ENCODE measurements at regions not wholly inside any gene's neighbourhood (a gene's known extent, or its start where the extent isn't known, plus 50 kb on each side); places are given as distances from the start of the nearest gene placed in this dataset.

DNA sequence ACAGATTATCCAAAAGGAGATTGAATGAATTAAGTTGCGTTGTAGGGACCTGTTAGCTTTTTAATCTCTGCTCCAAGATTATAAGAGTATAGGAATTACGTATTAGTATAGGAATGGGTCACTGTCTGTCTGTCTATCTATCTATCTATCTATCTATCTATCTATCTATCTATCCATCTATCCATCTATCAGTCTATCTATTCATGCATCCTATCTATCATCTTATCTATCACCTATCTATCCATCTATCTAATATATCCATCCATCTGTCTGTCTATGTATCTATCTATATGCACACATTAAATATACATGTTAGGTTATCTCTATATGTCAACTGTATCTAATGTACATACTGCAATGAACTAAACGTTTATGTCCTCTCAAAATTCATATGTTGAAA lies 255.8 kb downstream of the LPIN1 start:
- Histone ChIP-seq H3K36me3 (no peaks in the 10 kb centered on the region), H3K27ac (no peak overlapping the region), H3K9me3 (no peaks in the 10 kb centered on the region), H3K4me3 (replicated peaks in 1 of 3) (no peak overlapping the region), H3K4me1 (no peaks in the 10 kb centered on the region), H3K27me3 (no peaks in the 10 kb centered on the region)
- no peak for DNase-seq
- intact Hi-C loops (cut with DNase I) = no loop called here
- TF ChIP-seq, protein P1, sequence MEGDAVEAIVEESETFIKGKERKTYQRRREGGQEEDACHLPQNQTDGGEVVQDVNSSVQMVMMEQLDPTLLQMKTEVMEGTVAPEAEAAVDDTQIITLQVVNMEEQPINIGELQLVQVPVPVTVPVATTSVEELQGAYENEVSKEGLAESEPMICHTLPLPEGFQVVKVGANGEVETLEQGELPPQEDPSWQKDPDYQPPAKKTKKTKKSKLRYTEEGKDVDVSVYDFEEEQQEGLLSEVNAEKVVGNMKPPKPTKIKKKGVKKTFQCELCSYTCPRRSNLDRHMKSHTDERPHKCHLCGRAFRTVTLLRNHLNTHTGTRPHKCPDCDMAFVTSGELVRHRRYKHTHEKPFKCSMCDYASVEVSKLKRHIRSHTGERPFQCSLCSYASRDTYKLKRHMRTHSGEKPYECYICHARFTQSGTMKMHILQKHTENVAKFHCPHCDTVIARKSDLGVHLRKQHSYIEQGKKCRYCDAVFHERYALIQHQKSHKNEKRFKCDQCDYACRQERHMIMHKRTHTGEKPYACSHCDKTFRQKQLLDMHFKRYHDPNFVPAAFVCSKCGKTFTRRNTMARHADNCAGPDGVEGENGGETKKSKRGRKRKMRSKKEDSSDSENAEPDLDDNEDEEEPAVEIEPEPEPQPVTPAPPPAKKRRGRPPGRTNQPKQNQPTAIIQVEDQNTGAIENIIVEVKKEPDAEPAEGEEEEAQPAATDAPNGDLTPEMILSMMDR (IDR thresholded peaks at IDR 0.05) = no peak
- no peak for TF ChIP-seq POLR2A (IDR thresholded peaks at IDR 0.05)
- WGBS, 2 donors = 63 to 81% methylated on average over 3 of the region's 3 CpGs

DNA sequence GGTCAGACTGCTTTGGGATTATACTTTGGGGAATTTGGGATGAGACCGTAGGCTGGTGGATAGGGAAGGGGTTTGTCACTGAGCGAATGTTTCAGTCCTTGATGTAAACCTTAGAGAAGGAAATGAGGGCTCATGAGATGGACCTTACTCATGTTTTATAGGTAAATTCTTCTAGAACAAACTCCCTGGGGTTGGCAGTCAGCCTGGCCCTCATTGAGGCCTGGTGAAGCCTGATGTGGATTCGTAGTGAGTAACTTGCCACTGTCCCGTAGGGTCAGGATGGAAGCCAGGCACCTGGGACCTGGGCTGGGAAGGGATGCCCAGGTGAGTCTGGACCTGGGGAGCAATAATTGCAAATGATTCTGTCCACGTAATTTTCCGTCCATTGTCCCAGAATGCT lies 258.3 kb downstream of the LPIN1 start:
- Histone ChIP-seq H3K4me3 (replicated peaks in 1 of 3) (no peak overlapping the region), H3K36me3 (no peaks in the 10 kb centered on the region), H3K27ac (no peak overlapping the region), H3K9me3 (no peaks in the 10 kb centered on the region), H3K27me3 (no peaks in the 10 kb centered on the region), H3K4me1 (no peaks in the 10 kb centered on the region)
- TF ChIP-seq, protein P1 (IDR thresholded peaks at IDR 0.05) = no peak
- no peak for TF ChIP-seq POLR2A (IDR thresholded peaks at IDR 0.05)
- no peak for DNase-seq
- intact Hi-C loops (cut with DNase I) = no loop called here
- 92 to 97% methylated on average over 6 of the region's 6 CpGs for WGBS, 2 donors

DNA sequence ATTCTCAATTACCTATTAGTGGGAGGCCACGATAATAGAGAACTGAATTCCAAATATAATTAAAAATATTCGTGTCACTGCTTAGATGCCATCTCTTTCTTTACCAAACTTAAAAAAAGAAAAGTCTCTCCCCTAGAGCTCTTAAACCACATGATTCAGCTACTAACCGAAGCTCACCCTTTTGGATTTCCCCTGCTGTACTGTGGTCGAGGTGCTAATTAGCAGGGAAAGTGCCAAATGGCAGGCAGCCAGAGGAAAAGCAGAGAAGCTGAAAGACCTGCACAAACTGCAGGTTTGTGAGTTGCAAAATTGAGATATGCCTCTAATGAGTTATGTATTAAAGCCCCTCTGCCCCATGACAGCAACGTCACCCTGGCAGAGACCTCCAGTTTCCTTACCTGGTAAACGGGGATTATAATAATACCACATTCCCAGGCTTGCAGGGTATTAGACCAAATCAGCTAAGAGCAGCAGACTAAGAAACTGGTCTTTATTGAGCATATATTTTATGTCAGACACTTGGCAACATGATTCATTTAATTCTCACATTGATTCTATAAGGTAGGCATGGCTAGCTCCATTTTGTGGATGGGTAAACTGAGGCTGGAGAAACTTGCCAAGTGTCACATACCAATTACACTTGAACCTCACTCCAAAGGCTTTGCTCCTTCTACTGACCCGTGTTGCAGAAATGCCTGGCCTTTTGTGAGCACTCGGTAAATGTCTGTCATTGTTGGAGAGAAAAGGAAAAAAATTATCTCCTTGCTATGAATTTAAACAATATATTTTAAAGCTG lies 259.7 kb downstream of the LPIN1 start:
- Histone ChIP-seq H3K4me3 (replicated peaks in 1 of 3) (no peak overlapping the region), H3K27ac (no peak overlapping the region), H3K9me3 (no peaks in the 10 kb centered on the region), H3K27me3 (no peaks in the 10 kb centered on the region), H3K36me3 (no peaks in the 10 kb centered on the region), H3K4me1 (no peaks in the 10 kb centered on the region)
- intact Hi-C loops (cut with DNase I) = no loop called here
- WGBS, 2 donors = 63 to 65% methylated on average over 8 of the region's 8 CpGs
- TF ChIP-seq, protein P1 (IDR thresholded peaks at IDR 0.05) = no peak
- no peak for TF ChIP-seq POLR2A (IDR thresholded peaks at IDR 0.05)
- peak; percentile 14 to 37 for DNase-seq

DNA sequence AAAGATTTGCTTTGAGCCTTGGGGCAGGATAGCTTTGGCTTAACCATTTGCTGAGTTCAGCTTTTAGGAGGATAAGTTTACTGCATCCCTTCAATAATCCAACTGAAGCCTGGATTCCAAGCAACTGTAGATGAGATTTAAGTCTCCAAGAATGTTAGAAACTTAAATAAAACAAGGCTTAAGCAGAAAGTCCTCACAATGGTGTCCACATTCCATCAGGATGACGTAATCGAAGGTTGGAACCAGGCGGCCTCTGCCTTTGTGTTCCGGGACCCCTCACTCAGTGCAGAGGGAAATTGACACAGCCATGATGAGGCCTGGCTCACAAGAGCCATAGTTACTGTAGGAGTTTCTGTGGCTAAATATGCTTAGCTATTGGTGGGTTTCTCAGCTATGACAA lies 260.4 kb downstream of the LPIN1 start:
- no peak for TF ChIP-seq POLR2A (IDR thresholded peaks at IDR 0.05)
- TF ChIP-seq, protein P1 (IDR thresholded peaks at IDR 0.05) = no peak
- intact Hi-C loops (cut with DNase I) = no loop called here
- Histone ChIP-seq H3K36me3 (no peaks in the 10 kb centered on the region), H3K27me3 (no peaks in the 10 kb centered on the region), H3K27ac (no peak overlapping the region), H3K9me3 (no peaks in the 10 kb centered on the region), H3K4me1 (no peaks in the 10 kb centered on the region), H3K4me3 (replicated peaks in 1 of 3) (no peak overlapping the region)
- WGBS, 2 donors = 41 to 66% methylated on average over 4 of the region's 4 CpGs
- no peak for DNase-seq

DNA sequence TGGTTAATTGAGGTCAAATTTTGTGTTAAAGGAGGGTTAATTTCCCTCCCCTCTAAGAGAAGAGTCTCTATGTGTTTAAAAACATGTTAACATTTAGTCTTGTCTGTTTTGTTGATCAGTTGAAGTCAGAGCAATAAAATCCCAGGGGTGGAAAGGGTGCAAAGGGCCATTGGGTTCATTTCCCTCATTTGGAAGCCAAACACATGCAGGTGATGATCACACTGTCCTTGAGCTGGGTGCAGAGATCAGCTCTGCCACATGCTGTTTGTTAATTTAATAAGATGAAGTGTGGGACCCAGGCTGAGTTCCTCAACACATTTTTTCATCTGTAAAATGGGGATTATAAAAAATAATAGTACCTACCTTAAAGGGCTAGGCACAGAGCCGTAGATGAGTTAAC lies 260.9 kb downstream of the LPIN1 start:
- intact Hi-C loops (cut with DNase I) = no loop called here
- 93 to 100% methylated on average over 1 of the region's 1 CpG for WGBS, 2 donors
- Histone ChIP-seq H3K27me3 (no peaks in the 10 kb centered on the region), H3K27ac (no peak overlapping the region), H3K36me3 (no peaks in the 10 kb centered on the region), H3K9me3 (no peaks in the 10 kb centered on the region), H3K4me1 (no peaks in the 10 kb centered on the region), H3K4me3 (replicated peaks in 1 of 3) (no peak overlapping the region)
- no peak for DNase-seq
- no peak for TF ChIP-seq POLR2A (IDR thresholded peaks at IDR 0.05)
- TF ChIP-seq, protein P1 (IDR thresholded peaks at IDR 0.05) = no peak
